ENCODE measurements at regions not wholly inside any gene's neighbourhood (a gene's known extent, or its start where the extent isn't known, plus 50 kb on each side); places are given as distances from the start of the nearest gene placed in this dataset.
"Not testable (repeated sequence)": the region's sequence is repeated elsewhere in the genome, so short reads cannot be mapped to it uniquely, and the experiment has no call there.

DNA sequence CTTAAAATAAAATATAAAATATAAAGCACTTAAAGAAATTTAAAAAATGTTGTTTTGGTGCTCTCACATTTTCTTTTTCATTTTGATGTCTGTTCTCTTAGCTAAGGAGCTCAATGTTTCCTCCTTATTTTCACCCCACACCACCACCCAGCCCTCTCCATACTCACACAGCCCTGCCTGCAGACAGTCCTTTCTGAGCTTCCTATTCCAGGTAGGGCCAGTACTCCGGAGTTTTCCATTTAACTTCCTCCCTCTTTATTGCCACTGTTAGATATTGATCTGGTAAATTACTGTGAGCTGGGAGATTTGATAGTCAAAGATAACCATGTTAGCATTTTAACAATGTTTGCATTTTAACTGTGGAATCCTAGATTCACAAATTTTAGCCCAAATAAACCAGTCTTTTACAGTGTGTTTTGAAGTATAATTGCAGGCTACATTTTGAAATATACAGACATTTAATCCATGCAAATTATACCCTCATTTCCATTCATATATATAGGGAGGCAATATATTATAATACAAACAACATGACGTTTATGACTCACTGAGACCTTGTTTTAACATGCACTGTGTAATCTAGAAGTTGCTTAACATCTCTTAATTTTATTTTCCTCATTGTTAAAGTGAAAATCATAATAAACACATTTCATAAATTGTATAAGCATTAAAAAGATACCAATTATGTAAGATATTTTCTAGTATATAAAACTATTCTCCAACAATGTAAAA lies 927.1 kb downstream of the NR2F1-AS1 start:
- DNase-seq (ENCODE audit: low spot score in 2 of 2) (no peak), ATAC-seq (no peak)
- H3K36me3 Mint-ChIP-seq = no peaks in the 10 kb centered on the region
- peaks cover 6 to 17% of the 10 kb centered on the region in 2 donors for H3K9me3 Mint-ChIP-seq
- no peak overlapping the region for H3K27ac Mint-ChIP-seq

DNA sequence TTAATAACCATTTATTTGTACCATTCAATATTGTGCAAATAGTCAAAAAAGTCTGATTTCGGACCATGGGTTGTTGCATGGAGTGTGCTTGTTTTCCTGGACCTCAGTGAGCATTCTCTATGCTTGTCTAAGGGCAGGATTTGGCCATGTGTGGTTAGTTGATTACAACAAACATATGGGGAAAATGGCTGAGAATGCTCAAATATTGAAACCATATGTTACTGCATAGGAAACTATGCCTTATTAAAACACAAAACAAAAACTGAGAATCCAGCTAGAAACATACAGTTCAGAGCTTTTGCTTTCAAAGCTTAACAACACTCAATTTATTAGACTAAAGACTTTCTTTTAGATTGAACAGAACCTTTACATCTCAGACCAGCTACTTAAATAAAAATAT lies 928.3 kb downstream of the NR2F1-AS1 start:
- H3K36me3 Mint-ChIP-seq = no peaks in the 10 kb centered on the region
- ATAC-seq (no peak), DNase-seq (ENCODE audit: low spot score in 2 of 2) (no peak)
- H3K9me3 Mint-ChIP-seq = peaks cover 4 to 15% of the 10 kb centered on the region in 2 donors
- no peak overlapping the region for H3K27ac Mint-ChIP-seq

DNA sequence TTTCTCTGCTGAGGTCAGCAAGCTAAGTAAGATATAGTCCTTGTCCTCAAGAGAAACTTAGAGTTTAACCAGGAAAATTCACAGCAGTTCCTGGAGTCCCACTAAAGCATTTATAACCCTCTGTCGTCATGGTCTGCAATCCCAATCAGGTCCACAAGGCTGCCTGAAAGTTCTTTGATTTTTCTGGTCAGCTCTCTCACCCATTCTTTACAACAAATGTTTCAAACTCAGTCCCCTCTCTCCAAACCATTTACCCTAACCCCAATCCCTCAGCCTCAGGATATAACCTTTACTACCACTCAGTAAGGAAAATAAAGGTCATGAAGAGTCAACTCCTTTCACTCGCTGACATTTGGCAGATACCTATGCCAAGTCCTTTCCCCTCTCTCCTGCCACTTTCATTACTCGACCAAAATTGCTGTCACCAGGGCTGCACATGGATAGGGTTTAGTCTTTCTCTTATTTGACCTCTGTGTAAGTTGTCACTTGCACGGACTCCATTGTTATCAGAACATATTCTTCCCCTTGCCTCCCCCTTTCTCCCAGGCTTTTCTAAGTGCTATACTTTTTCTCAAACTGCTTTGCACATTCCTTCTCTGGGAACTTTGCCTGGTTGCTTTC lies 936.6 kb downstream of the NR2F1-AS1 start:
- ATAC-seq = no peak
- H3K36me3 Mint-ChIP-seq = no peaks in the 10 kb centered on the region
- H3K27ac Mint-ChIP-seq = no peak overlapping the region
- H3K9me3 Mint-ChIP-seq = no peaks in the 10 kb centered on the region
- no peak for DNase-seq (ENCODE audit: low spot score in 2 of 2)

- Mint-ChIP-seq H3K27ac (no peak overlapping the region), H3K36me3 (no peaks in the 10 kb centered on the region), H3K9me3 (peaks cover 0 to 4% of the 10 kb centered on the region in 2 donors)
- ATAC-seq (no peak), DNase-seq (ENCODE audit: low spot score in 2 of 2) (no peak)
Measured at GRCh38 chr5:92641031-92641962, 939.7 kb downstream of the NR2F1-AS1 start.

DNA sequence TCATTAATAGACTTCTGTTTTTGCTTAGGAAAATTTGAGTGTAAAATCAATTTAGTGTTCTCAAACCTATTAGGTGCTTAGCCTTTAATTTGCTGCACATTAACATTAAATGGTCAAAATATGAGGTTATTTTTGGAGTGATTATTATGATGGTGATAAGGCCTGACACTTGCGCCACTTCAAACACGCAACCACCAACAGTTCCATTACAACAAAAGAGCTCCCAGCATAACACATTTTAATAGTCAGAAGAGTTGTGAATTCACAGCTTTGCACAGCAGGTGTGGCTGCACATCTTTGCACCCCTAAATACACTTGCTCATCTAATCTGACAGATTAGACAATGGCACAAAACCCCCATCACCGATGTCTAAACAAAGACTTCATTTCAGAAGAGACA lies 940.7 kb downstream of the NR2F1-AS1 start:
- Mint-ChIP-seq H3K9me3 (peaks cover 0 to 4% of the 10 kb centered on the region in 2 donors), H3K36me3 (no peaks in the 10 kb centered on the region), H3K27ac (no peak overlapping the region)
- DNase-seq (ENCODE audit: low spot score in 2 of 2) (no peak), ATAC-seq (no peak)

GRCh38 chr5:92637960-92638359 lies 943.1 kb downstream of the NR2F1-AS1 start:
- ATAC-seq = no peak
- H3K9me3 Mint-ChIP-seq = peaks cover 4 to 9% of the 10 kb centered on the region in 2 donors
- H3K36me3 Mint-ChIP-seq = no peaks in the 10 kb centered on the region
- no peak overlapping the region for H3K27ac Mint-ChIP-seq
- no peak for DNase-seq (ENCODE audit: low spot score in 2 of 2)

DNA sequence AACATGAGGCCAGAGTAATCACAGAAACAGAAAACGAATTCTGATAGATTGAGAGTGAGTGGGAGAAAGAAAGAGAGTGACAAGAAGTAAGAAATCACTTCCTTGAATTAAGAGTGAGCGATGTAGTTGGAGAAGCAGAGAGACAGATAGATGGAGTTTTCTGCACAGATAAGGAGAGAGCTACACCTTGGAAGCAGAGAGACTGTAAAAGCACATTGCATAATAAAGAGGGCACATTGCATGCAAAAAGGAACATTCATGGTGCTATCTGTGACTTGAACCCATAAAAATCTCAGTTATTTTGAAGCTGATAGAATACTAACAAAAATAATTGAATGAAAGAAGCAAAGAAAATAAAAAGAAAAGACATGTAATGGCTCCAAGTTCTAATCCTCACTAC lies 943.8 kb downstream of the NR2F1-AS1 start:
- Mint-ChIP-seq H3K9me3 (peaks cover 4 to 9% of the 10 kb centered on the region in 2 donors), H3K27ac (no peak overlapping the region), H3K36me3 (no peaks in the 10 kb centered on the region)
- ATAC-seq = no peak
- DNase-seq (ENCODE audit: low spot score in 2 of 2) = no peak

DNA sequence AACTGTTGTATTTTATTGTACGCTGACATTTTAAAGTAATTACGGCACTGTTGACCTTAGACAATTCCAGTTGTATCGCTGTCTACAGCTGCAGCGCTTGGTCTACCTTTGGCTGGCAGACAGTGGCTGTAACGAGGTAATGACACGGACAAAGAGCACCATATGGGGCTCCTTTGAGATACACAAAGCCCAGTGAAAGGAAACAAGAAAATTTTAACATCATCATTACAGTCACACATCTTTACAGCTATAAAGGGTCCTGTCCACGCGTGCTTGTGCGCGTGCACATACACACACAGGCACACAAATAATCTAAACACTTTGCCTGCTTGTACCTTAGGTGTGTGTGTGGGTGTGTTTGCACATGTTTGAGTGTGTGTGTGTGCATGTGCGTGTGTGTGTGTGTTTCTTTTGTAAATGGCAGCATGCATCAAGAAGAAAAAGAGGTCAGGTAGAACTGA lies 946.0 kb downstream of the NR2F1-AS1 start:
- no peaks in the 10 kb centered on the region for H3K36me3 Mint-ChIP-seq
- peaks cover 4 to 9% of the 10 kb centered on the region in 2 donors for H3K9me3 Mint-ChIP-seq
- DNase-seq (ENCODE audit: low spot score in 2 of 2) (no peak), ATAC-seq (no peak)
- no peak overlapping the region for H3K27ac Mint-ChIP-seq

DNA sequence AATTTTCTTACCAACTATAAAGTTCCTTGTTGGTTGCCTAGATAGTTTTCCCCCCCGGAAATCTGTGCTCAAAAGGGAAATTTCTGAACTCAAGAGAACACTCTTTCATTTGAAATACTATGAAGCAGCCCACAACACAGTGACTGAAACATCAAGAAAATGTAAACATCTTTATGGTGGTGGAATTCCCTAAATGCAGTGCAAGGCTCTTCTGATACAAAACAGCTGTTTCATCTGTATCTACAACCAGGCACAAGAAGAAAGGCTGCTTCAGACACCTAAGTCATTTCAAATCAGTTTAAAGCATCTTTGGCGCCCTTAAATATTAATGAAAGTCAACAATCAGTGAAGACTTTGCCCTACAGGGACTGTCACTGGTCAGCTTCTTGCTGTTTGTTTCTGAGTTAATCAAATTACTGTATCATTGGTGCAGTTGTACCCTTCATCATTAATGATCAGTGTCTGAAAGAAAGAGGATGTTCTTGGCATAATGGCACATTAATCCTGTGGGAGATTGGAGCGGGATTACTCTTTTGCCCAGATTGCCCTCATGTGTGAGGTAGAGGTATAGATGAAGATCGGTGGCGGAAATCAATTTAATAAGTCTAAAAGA lies 947.0 kb downstream of the NR2F1-AS1 start:
- Mint-ChIP-seq H3K27ac (no peak overlapping the region), H3K36me3 (no peaks in the 10 kb centered on the region), H3K9me3 (peaks cover 12 to 18% of the 10 kb centered on the region in 2 donors)
- DNase-seq (ENCODE audit: low spot score in 2 of 2) = no peak
- no peak for ATAC-seq

GRCh38 chr5:92633176-92633575 lies 947.8 kb downstream of the NR2F1-AS1 start:
- H3K9me3 Mint-ChIP-seq = peaks cover 18 to 22% of the 10 kb centered on the region in 2 donors
- ATAC-seq (no peak), DNase-seq (ENCODE audit: low spot score in 2 of 2) (no peak)
- H3K27ac Mint-ChIP-seq = no peak overlapping the region
- H3K36me3 Mint-ChIP-seq = no peaks in the 10 kb centered on the region

DNA sequence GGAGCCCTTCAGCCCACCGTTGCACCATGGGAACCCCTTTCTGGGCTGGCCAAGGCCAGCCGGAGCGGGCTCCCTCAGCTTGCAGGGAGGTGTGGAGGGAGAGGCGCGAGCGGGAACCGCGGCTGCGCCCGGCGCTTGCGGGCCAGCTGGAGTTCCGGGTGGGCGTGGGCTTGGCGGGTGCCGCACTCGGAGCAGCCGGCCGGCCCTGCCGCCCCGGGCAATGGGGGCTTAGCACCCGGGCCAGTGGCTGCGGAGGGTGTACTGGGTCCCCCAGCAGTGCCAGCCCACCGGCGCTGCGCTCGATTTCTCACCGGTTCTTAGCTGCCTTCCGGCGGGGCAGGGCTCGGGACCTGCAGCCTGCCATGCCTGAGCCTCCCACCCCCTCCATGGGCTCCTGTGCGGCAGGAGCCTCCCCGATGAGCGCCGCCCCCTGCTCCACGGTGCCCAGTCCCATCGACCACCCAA lies 949.8 kb downstream of the NR2F1-AS1 start:
- ATAC-seq; DNase-seq (ENCODE audit: low spot score in 2 of 2); H3K36me3 Mint-ChIP-seq; H3K27ac Mint-ChIP-seq: not testable (repeated sequence)
- H3K9me3 Mint-ChIP-seq = peaks cover 18% of the 10 kb centered on the region in 2 donors

GRCh38 chr5:92629574-92629973 lies 951.4 kb downstream of the NR2F1-AS1 start:
- DNase-seq (ENCODE audit: low spot score in 2 of 2) (no peak), ATAC-seq (no peak)
- Mint-ChIP-seq H3K27ac (no peak overlapping the region), H3K9me3 (peaks cover 18 to 19% of the 10 kb centered on the region in 2 donors), H3K36me3 (no peaks in the 10 kb centered on the region)

GRCh38 chr5:92629000-92629399 lies 952.0 kb downstream of the NR2F1-AS1 start:
- H3K27ac Mint-ChIP-seq = no peak overlapping the region
- H3K9me3 Mint-ChIP-seq = peaks cover 14 to 17% of the 10 kb centered on the region in 2 donors
- ATAC-seq (no peak), DNase-seq (ENCODE audit: low spot score in 2 of 2) (no peak)
- H3K36me3 Mint-ChIP-seq = no peaks in the 10 kb centered on the region

DNA sequence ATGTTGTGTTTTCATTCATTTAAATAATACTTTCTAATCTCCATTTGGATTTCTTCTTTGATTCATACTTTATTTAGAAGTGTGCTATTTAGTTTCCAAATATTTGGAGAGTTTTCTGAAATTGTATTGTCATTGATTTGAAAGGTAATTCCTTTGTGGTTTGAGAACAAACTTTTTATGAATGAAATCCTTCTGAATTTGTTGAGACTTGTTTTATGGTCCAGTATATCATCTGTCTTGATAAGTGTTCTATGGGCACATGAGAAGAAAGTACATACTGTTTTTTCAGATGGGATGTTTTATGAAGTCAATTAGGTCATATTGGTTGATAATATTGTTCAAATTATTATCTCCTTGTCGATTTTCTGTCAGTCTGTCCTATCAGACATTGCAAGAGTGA lies 953.8 kb downstream of the NR2F1-AS1 start:
- Mint-ChIP-seq H3K9me3 (peaks cover 21 to 31% of the 10 kb centered on the region in 2 donors), H3K27ac (no peak overlapping the region), H3K36me3 (no peaks in the 10 kb centered on the region)
- no peak for ATAC-seq
- DNase-seq (ENCODE audit: low spot score in 2 of 2) = no peak

GRCh38 chr5:92616085-92616484 lies 964.9 kb downstream of the NR2F1-AS1 start:
- Mint-ChIP-seq H3K27ac (no peak overlapping the region), H3K9me3 (peaks cover 10 to 13% of the 10 kb centered on the region in 2 donors)
- ATAC-seq = no peak

DNA sequence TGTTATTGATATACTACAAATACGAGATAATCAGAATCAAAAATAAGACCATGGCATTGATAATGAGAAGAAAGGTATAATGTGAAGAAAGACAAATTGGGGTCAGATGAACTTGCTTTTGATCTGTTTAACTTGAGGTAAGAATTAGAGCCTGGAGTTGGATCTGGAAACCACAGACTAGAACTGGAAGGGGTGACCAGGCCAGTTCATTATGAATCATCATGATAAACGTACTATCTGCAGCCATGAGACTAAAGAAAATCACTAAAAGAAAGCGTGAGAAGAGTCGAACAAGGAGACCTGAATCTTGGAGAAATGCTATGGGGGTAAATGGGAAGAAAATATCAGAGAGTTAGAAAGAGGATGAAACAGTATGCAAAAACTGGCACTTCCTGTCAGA lies 967.5 kb downstream of the NR2F1-AS1 start:
- ATAC-seq (no peak), DNase-seq (ENCODE audit: low spot score in 2 of 2) (no peak)
- no peak overlapping the region for H3K27ac Mint-ChIP-seq
- H3K36me3 Mint-ChIP-seq = no peaks in the 10 kb centered on the region
- peaks cover 5 to 9% of the 10 kb centered on the region in 2 donors for H3K9me3 Mint-ChIP-seq

More at GRCh38 chr5:92616085-92616484, 964.9 kb downstream of the NR2F1-AS1 start:
- no peak for DNase-seq (ENCODE audit: low spot score in 2 of 2)
- H3K36me3 Mint-ChIP-seq = no peaks in the 10 kb centered on the region

All from activated naive CD4-positive, alpha-beta T cell treated with anti-CD3 and anti-CD28 coated beads, Interleukin-2, amount 50 U/mL, for 72 hours (primary cell).